ENCODE measurements at regions not wholly inside any gene's neighbourhood (a gene's known extent, or its start where the extent isn't known, plus 50 kb on each side); places are given as distances from the start of the nearest gene placed in this dataset.

DNA sequence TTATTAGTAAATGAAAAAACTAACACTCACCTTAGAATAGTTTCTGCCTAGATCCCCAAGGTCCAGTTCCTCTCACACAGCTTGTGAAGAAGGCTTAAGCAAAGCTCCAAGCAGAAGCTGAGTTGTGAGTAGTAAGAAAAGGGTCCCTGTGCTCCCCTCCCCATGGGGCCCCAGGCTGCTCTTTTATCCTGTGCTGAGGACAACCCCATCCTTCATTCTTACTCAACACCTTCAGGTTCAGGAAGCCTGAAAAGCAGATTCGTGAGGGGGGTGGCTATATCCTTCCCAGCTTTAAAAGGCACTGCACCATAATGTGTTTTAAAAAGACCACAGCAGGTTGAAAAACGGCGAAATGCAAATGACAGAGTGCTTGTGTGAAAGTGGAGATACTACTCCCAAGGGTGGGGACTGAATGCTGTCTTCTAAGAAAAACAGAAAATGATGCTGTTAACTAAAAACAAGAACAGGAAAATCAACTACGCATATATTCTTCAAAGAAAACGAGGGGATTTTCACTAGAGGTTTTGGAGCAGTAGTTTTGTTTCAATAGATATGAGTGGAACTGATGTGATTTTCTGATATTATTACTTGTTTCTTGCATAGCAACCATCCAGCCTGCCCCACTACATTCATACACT lies 182.7 kb downstream of the KTN1 start:
- no peak overlapping the region for H3K14ac ChIP-seq (replicated peaks; ENCODE audit: low read depth, low read length)
- intact Hi-C loops (cut with micrococcal nuclease) (no loop called here), in situ Hi-C loops (cut with MboI; ENCODE audit: low sequenced_read_pairs) (no loop called here), dilution Hi-C loops (cut with HindIII; ENCODE audit: low sequenced_read_pairs, unreplicated experiment) (no loop called here)
- no CpG with 5 or more reads among the region's 5 CpGs for WGBS, 2 experiments (ENCODE audit: extremely low coverage in 2 of 2, insufficient read length in 1 of 2)
- no peak for TF ChIP-seq MXI1 (IDR thresholded peaks at IDR 0.05; ENCODE audit: borderline replicate concordance, low read depth, low read length)
- H3K27me3 ChIP-seq (ENCODE audit: control insufficient read depth, insufficient read depth, low read length) = peaks cover 12% of the 10 kb centered on the region
- H3K18ac ChIP-seq (ENCODE audit: low read depth, low read length) = no peak overlapping the region
- H3K4me1 ChIP-seq (ENCODE audit: control insufficient read depth, insufficient read depth, low read length) = no peaks in the 10 kb centered on the region
- no peaks in the 10 kb centered on the region for H3K9me3 ChIP-seq (ENCODE audit: control insufficient read depth, insufficient read depth, low read length)
- H2AFZ ChIP-seq (replicated peaks; ENCODE audit: low read length, poor library complexity) = no peak overlapping the region
- H2BK120ac ChIP-seq (ENCODE audit: low read depth, low read length) = no peak overlapping the region
- H4K20me1 ChIP-seq (ENCODE audit: insufficient read depth, low read length) = no peaks in the 10 kb centered on the region
- no peak for ATAC-seq (ENCODE audit: low read depth)
- no peak overlapping the region for H2AK5ac ChIP-seq (ENCODE audit: low read depth, low read length)
- no peak overlapping the region for H3K23ac ChIP-seq (ENCODE audit: low read depth, low read length)
- no peak overlapping the region for H3K27ac ChIP-seq (ENCODE audit: insufficient read depth, low read length)
- H3K4me3 ChIP-seq (ENCODE audit: insufficient read depth, low read depth, low read length) = no peak overlapping the region
- ChIA-PET CTCF (interaction anchor here (1.0 kb wide), 1 partner anchor 10 kb away, joined by 3 read pairs; no protein-coding TSS in a partner anchor), POLR2A (ENCODE audit: unreplicated experiment) (no interaction called here)
- no peak overlapping the region for H4K5ac ChIP-seq (ENCODE audit: low read depth, low read length)
- H3K4ac ChIP-seq (ENCODE audit: low read depth, low read length) = no peak overlapping the region
- no peak overlapping the region for H2BK5ac ChIP-seq (ENCODE audit: low read depth, low read length, poor library complexity, severe bottlenecking)
- H3K9me1 ChIP-seq (ENCODE audit: insufficient read depth, low read length) = no peaks in the 10 kb centered on the region
- BruUV-seq (replicated peaks) = no TSS peak
- no peak overlapping the region for H3K9ac ChIP-seq (ENCODE audit: low read depth, low read length)
- no peak overlapping the region for H3K56ac ChIP-seq (ENCODE audit: extremely low read depth, insufficient read depth, low read length)
- no peaks in the 10 kb centered on the region for H3K79me1 ChIP-seq (ENCODE audit: low read depth in 1 of 2, low read length in 2 of 2)
- H4K91ac ChIP-seq (ENCODE audit: insufficient read depth, low read depth, low read length) = no peak overlapping the region
- H2AK9ac ChIP-seq (replicated peaks; ENCODE audit: low read depth, low read length, poor library complexity) = no peak overlapping the region
- H4K8ac ChIP-seq (ENCODE audit: low read depth in 2 of 2, low read length in 2 of 2) = no peak overlapping the region
- no peaks in the 10 kb centered on the region for H3K36me3 ChIP-seq (ENCODE audit: control insufficient read depth, insufficient read depth, low read length)
- no peak overlapping the region for H2BK15ac ChIP-seq (ENCODE audit: low read depth, low read length)
- DNase-seq = no peak
- no peak overlapping the region for H3K4me2 ChIP-seq (ENCODE audit: low read depth, low read length)
- no peak overlapping the region for H2BK20ac ChIP-seq (ENCODE audit: low read depth, low read length)
